ENCODE measurements at regions not wholly inside any gene's neighbourhood (a gene's known extent, or its start where the extent isn't known, plus 50 kb on each side); places are given as distances from the start of the nearest gene placed in this dataset.

GRCh38 chr13:55190996-55191395 lies 1949.7 kb upstream of the PRR20A start:
- Histone ChIP-seq H3K4me2 (no peak overlapping the region), H3K9me3 (ENCODE audit: low read depth) (no peaks in the 10 kb centered on the region), H3K4me3 (no peak overlapping the region), H3K27me3 (no peaks in the 10 kb centered on the region), H4K20me1 (ENCODE audit: insufficient read depth, poor library complexity, severe bottlenecking) (no peaks in the 10 kb centered on the region), H3K27ac (no peak overlapping the region), H3K9me2 (replicated peaks; ENCODE audit: insufficient read depth) (no peaks in the 10 kb centered on the region), H3K79me2 (no peaks in the 10 kb centered on the region), H3K4me1 (ENCODE audit: insufficient read depth) (no peaks in the 10 kb centered on the region), H2AFZ (no peak overlapping the region), H3K36me3 (replicated peaks; ENCODE audit: insufficient read depth, low read depth) (no peaks in the 10 kb centered on the region)
- DNase-seq (ENCODE audit: low spot score): no peak
- 59% methylated on average over 2 of the region's 2 CpGs for WGBS (ENCODE audit: low lambda C conversion rate, missing lambda C conversion rate)
- TF ChIP-seq CTCF (IDR thresholded peaks at IDR 0.05; ENCODE audit: poor library complexity): no peak
- no peak for TF ChIP-seq EZH2 (IDR thresholded peaks at IDR 0.05; ENCODE audit: borderline replicate concordance)
- TF ChIP-seq EZH2phosphoT487 (IDR thresholded peaks at IDR 0.05; ENCODE audit: low read depth, severe bottlenecking, unreplicated experiment): no peak

GRCh38 chr13:55199134-55199533 lies 1941.6 kb upstream of the PRR20A start:
- Histone ChIP-seq H3K27me3 (no peaks in the 10 kb centered on the region), H3K4me1 (ENCODE audit: insufficient read depth) (no peaks in the 10 kb centered on the region), H3K4me2 (no peak overlapping the region), H3K27ac (no peak overlapping the region), H3K9me3 (ENCODE audit: low read depth) (no peaks in the 10 kb centered on the region), H2AFZ (no peak overlapping the region), H3K36me3 (replicated peaks; ENCODE audit: insufficient read depth, low read depth) (no peaks in the 10 kb centered on the region), H3K79me2 (no peaks in the 10 kb centered on the region), H4K20me1 (ENCODE audit: insufficient read depth, poor library complexity, severe bottlenecking) (no peaks in the 10 kb centered on the region), H3K9me2 (replicated peaks; ENCODE audit: insufficient read depth) (no peaks in the 10 kb centered on the region), H3K4me3 (no peak overlapping the region)
- DNase-seq (ENCODE audit: low spot score): peak; percentile 26
- TF ChIP-seq EZH2phosphoT487 (IDR thresholded peaks at IDR 0.05; ENCODE audit: low read depth, severe bottlenecking, unreplicated experiment) (no peak), CTCF (IDR thresholded peaks at IDR 0.05; ENCODE audit: poor library complexity) (peak; percentile 48)

GRCh38 chr13:55214841-55215345 lies 1925.8 kb upstream of the PRR20A start:
- Histone ChIP-seq H3K36me3 (replicated peaks; ENCODE audit: insufficient read depth, low read depth) (no peaks in the 10 kb centered on the region), H3K9me3 (ENCODE audit: low read depth) (no peaks in the 10 kb centered on the region), H3K4me1 (ENCODE audit: insufficient read depth) (no peaks in the 10 kb centered on the region), H3K4me2 (no peak overlapping the region), H3K27me3 (no peaks in the 10 kb centered on the region), H3K79me2 (no peaks in the 10 kb centered on the region), H3K27ac (no peak overlapping the region), H4K20me1 (ENCODE audit: insufficient read depth, poor library complexity, severe bottlenecking) (no peaks in the 10 kb centered on the region), H3K9me2 (replicated peaks; ENCODE audit: insufficient read depth) (no peaks in the 10 kb centered on the region), H2AFZ (no peak overlapping the region), H3K4me3 (no peak overlapping the region)
- TF ChIP-seq EZH2 (IDR thresholded peaks at IDR 0.05; ENCODE audit: borderline replicate concordance) (no peak), CTCF (IDR thresholded peaks at IDR 0.05; ENCODE audit: poor library complexity) (no peak), EZH2phosphoT487 (IDR thresholded peaks at IDR 0.05; ENCODE audit: low read depth, severe bottlenecking, unreplicated experiment) (no peak)
- no peak for DNase-seq (ENCODE audit: low spot score)

GRCh38 chr13:55219538-55219937 lies 1921.2 kb upstream of the PRR20A start:
- H3K4me3 ChIP-seq: no peak overlapping the region
- no peaks in the 10 kb centered on the region for H3K79me2 ChIP-seq
- DNase-seq (ENCODE audit: low spot score): no peak
- no peak overlapping the region for H3K27ac ChIP-seq
- no peaks in the 10 kb centered on the region for H3K9me3 ChIP-seq (ENCODE audit: low read depth)
- H2AFZ ChIP-seq: no peak overlapping the region
- TF ChIP-seq EZH2 (IDR thresholded peaks at IDR 0.05; ENCODE audit: borderline replicate concordance) (no peak), CTCF (IDR thresholded peaks at IDR 0.05; ENCODE audit: poor library complexity) (no peak)
- no peaks in the 10 kb centered on the region for H3K4me1 ChIP-seq (ENCODE audit: insufficient read depth)
- H3K27me3 ChIP-seq: no peaks in the 10 kb centered on the region
- no peaks in the 10 kb centered on the region for H3K9me2 ChIP-seq (replicated peaks; ENCODE audit: insufficient read depth)
- no peak overlapping the region for H3K4me2 ChIP-seq
- no peaks in the 10 kb centered on the region for H4K20me1 ChIP-seq (ENCODE audit: insufficient read depth, poor library complexity, severe bottlenecking)
- 90% methylated on average over 1 of the region's 1 CpG for WGBS (ENCODE audit: low lambda C conversion rate, missing lambda C conversion rate)
- H3K36me3 ChIP-seq (replicated peaks; ENCODE audit: insufficient read depth, low read depth): no peaks in the 10 kb centered on the region

All from hepatocyte (in vitro differentiated cells).